Stimulated activated CD4-positive, alpha-beta T cell treated with anti-CD3 and anti-CD28 coated beads, Interleukin-12 subunit alpha, Interleukin-12 subunit beta, amount 100 ng/mL, for 48 hours (primary cell): ENCODE measurements at regions not wholly inside any gene's neighbourhood (a gene's known extent, or its start where the extent isn't known, plus 50 kb on each side); places are given as distances from the start of the nearest gene placed in this dataset.
A peak's percentile ranks its signal among the peaks of the same experiment; 100 is the strongest.

Experiments used
- DNase-seq, 3 donors: peaks; one replicate each; pipeline ENCODE4 v3.0.0-alpha.2; 2020; ENCODE audit warnings: low read depth in 2 of 3, low spot score in 1 of 3

- DNase-seq = no peak
These were observed 69.7 kb downstream of the PSMB1 start for GRCh38 chr6:170483413-170483812.

GRCh38 chr6:170480050-170480692 is 72.9 kb downstream of the PSMB1 start:
- no peak for DNase-seq

- no peak for DNase-seq
These were observed 76.7 kb downstream of the PSMB1 start for GRCh38 chr6:170476360-170476759.

GRCh38 chr6:170475118-170475517 is 78.0 kb downstream of the PSMB1 start:
- DNase-seq = no peak

GRCh38 chr6:170473801-170474200 is 79.3 kb downstream of the PSMB1 start:
- DNase-seq = no peak

- no peak for DNase-seq
These were observed 79.8 kb downstream of the PSMB1 start for GRCh38 chr6:170473301-170473717.

GRCh38 chr6:170471491-170471890 is 81.6 kb downstream of the PSMB1 start:
- no peak for DNase-seq

GRCh38 chr6:170470734-170471133 is 82.4 kb downstream of the PSMB1 start:
- DNase-seq = no peak

GRCh38 chr6:170464524-170464979 is 88.6 kb downstream of the PSMB1 start:
- no peak for DNase-seq

GRCh38 chr6:170464080-170464479 is 89.0 kb downstream of the PSMB1 start:
- no peak for DNase-seq

- no peak for DNase-seq
These were observed 89.9 kb downstream of the PSMB1 start for GRCh38 chr6:170463101-170463721.

GRCh38 chr6:170462366-170463020 is 90.6 kb downstream of the PSMB1 start:
- no peak for DNase-seq

- no peak for DNase-seq
These were observed 91.3 kb downstream of the PSMB1 start for GRCh38 chr6:170461556-170462365.

GRCh38 chr6:170461111-170461510 is 92.0 kb downstream of the PSMB1 start:
- DNase-seq = no peak

- DNase-seq = no peak
These were observed 92.5 kb downstream of the PSMB1 start for GRCh38 chr6:170460641-170461040.

- DNase-seq = peak in 2 of 3 donors; percentile 1 to 5
These were observed 93.7 kb downstream of the PSMB1 start for GRCh38 chr6:170459451-170459850.

GRCh38 chr6:170456886-170457698 is 96.0 kb downstream of the PSMB1 start:
- DNase-seq = no peak
